CD4-positive, alpha-beta T cell treated with Interleukin-17A for 4 hours (primary cell): ENCODE measurements at regions not wholly inside any gene's neighbourhood (a gene's known extent, or its start where the extent isn't known, plus 50 kb on each side); places are given as distances from the start of the nearest gene placed in this dataset.

Experiments
- DNase-seq: peaks from one replicate; pipeline ENCODE4 v3.0.0-alpha.2; 2020; ENCODE audit warnings: mixed read lengths

DNA sequence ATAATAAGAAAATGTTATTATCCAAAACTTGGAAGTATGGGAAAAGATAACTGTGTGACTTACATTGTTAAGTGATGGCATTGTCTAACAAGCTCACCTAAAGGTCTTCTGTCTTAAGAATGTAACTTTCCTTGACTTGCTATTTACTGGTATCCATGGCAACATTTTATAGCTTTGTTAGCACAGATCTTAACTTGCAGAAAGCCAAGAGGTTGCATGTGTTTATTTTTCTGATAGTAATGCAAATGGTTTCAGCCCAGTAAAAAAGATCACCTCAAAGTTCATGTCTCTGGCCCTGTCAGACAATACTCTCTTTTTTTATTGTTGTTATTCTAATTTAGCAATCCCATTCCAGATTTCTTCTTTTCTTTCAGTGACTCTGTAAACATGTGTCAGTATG, 425.3 kb downstream of the SPRY1 start:
- no peak for DNase-seq

GRCh38 chr4:123822353-123822752, 425.8 kb downstream of the SPRY1 start:
- no peak for DNase-seq

- no peak for DNase-seq
Observed at GRCh38 chr4:123823244-123823643, 426.6 kb downstream of the SPRY1 start.

- no peak for DNase-seq
Observed at GRCh38 chr4:123824524-123824923, 427.9 kb downstream of the SPRY1 start.

DNA sequence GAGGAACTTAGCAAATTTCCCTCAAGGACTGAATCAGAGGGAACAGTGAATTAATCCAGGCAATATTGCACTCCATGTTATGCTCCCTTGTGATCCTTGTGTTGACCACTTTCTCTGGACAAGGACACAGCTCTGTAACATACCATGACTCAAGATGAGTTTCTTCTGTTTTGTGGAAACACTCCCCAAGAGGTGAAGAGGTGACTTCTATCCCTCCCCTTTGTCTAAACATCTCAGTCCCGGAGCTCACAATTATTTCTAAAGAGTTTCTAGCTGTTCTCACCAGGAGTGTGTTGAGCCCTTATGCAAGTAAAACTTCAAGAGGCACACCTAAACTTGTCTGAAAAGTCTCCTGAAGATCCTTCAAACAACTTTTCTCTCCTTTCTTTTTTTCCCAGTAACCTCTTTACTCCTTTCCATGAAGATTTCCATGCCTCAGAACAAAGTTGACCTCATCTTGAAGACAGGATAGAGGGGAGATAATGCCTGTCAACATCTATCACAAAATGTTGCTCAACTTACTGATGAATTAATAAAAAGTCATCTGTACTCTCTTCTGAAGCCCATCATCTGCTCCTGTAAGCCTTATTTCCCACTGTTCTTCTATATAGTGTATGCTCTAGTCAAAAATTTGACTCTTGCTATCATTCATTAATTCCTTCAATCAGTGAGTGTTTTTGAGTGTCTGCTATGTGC, 429.1 kb downstream of the SPRY1 start:
- DNase-seq, result no peak

GRCh38 chr4:123826896-123827295, 430.3 kb downstream of the SPRY1 start:
- no peak for DNase-seq

GRCh38 chr4:123827511-123827910, 430.9 kb downstream of the SPRY1 start:
- no peak for DNase-seq

DNA sequence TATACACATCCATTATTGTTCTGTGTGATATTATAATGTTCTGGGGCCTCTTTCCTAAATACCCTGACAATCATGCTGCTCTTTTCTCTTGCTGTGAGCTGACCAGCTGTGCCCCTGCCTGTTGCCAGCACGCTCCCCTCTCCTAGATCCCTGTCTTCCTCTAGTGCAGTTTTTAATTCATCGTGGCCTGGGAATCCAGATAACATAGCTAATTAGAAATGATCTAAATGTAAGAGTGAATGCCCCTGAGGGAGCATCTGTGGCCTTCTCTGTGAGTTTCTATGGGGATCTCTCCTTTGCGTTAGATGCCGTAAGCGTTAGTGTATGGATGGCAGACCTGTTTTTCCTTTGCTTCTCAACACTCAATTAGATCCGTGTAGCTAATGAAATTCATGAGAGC, 434.3 kb downstream of the SPRY1 start:
- no peak for DNase-seq

GRCh38 chr4:123832173-123833026, 435.8 kb downstream of the SPRY1 start:
- DNase-seq, result no peak

DNA sequence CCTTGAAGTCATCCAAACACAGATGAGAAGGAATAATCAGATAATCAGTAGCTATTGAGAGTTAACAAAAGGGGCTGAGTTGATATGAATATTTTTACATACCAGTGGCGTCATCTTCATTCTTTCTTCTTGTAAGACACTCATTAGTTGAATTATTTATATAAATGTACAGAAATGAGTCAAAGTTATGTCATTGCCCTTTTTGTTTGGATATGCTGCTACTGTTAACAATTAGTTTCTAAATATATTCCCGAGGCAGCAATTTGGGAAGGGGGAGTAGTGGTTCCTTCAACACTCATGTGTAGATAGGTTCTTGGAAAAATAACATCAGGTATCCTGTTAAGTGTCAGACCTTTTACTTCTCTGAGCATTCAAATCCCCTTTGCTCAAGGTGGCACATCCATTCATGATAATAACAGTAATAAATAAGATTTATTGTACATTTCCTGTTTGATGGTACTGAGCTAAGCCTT, 436.6 kb downstream of the SPRY1 start:
- no peak for DNase-seq

DNA sequence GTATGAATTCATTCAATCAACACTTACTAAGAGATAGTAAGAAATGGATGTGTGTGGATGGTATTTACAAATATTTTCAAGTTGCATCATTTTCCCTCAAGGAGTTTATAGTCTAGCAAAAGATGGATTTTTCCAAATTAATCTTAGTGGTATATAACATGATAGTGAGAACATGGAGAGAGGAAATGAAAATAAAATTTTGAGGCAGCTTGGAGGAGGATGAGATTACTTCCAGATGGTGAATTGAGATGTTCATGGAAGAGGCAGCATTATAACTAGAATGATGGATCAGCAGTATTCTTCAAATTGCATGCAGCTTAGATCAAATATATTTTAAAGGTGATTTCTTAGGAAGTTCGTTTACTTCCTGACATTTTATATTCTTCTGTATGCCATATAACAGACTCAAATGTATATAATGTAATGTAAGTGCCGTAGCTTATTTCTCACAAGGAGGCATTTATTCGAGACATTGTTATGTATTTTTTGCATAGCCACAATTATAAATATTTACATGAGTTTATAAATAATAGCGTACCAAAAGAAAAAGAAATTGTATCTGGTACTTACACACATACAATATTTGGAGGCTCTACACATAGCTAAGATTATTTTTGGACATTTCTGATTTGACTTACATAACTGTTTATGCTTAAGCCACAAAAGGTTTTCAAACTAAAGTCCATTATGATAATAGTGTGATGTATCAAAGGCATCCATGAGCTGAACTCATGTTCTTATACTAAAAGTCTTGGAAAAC, 439.4 kb downstream of the SPRY1 start:
- no peak for DNase-seq

DNA sequence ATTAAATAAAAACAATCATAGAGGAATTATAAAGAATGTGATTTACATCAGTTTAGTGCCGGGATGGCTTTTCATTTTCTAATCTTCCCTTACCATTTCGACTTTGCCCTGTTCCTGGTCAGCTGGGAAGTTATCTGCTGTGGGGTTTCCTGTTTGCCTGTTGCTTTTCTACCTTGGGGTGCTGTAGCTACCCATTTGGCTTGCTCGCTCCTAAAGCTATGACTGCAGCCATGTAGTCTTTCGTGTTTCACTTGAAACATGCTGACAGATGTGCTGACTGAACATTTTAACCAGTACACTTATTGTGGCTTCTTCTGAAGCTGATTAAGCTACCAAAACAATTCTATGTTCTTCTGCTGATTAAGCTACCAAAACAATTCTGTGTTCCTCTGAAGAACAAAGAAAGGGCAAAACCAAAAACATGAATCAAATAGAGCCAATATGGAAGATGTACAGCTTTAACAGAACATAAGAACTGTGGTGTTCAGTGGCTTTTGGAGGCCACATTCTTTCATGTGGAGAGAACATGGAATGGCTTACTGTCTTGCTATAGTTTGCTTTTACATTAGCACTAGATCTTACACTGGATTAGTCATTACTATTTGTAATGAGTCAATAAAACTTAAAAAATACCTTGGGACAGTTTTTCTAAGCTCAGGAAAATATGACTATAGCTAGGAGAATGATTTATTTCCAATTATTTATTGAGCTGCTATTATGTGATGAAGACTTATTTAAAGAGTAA, 440.4 kb downstream of the SPRY1 start:
- DNase-seq, result no peak

- DNase-seq, result no peak
Observed at GRCh38 chr4:123838474-123838873, 441.9 kb downstream of the SPRY1 start.

- DNase-seq, result no peak
Observed at GRCh38 chr4:123840197-123840596, 443.6 kb downstream of the SPRY1 start.

DNA sequence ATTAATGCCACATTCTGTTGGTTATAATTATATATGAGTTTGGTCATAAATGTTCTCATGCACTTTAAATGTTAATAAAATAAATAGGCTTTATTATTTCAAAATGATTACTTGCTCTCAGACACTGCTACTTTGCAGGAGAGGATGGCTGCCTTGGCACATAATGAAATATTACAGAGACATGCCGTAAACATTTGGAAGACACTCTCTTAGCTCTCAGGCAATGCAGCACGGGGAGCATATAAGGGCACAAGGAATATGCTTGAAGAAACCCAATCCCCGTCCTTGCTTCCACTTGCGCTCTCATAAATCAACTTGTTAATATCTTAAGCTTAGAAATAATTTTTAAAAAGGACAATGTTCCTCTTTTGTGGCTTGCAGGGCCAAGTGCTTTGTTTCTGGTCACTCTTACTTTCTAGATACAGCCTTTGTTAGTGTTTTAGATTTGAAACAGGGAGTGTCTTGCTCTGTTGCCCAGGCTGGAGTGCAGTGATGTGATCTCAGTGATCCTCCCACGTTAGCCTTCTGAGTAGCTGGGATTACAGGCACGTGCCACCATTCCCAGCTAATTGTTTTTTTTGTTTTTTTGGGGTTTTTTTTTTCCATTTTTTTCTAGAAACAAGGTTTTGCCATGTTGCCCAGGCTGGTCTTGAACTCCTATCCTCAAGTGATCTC, 445.0 kb downstream of the SPRY1 start:
- no peak for DNase-seq

GRCh38 chr4:123843137-123843536, 446.5 kb downstream of the SPRY1 start:
- no peak for DNase-seq

GRCh38 chr4:123844374-123844773, 447.8 kb downstream of the SPRY1 start:
- DNase-seq, result no peak

DNA sequence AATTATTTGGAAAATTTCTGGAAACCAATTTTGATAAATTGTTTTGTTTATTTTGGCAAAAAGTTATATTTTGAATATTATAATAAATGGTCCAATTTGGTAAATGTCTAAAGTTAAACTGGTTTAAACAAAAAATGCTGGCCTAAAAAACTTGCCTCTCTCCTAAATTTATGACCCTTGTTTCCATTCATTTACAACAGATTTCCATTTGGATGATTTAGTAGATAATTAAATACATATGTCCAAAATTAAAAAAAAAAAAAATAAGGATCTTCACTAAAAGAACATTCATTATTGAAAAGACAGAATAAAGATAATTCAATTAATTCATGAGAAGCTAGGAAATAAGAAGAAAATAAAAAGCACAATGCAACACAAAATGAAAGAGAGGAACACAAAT, 449.5 kb downstream of the SPRY1 start:
- DNase-seq, result no peak

DNA sequence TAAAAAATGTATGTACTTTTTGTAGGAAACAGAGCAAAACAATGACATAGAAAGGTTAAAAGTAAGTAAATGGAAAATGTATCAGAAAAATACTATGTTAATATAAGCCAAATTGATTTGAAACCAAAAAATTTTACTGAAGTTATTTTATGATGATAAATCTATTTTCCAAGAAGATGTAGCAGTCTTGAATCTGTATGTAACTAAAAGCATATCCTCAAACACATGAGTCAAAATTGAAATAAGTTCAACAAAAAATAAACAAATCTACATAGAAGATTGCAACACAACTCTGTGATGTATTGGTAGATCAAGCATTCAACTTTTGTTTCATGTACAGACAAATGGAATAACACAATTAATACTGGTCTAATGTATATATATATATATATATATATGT, 450.0 kb downstream of the SPRY1 start:
- DNase-seq, result no peak

DNA sequence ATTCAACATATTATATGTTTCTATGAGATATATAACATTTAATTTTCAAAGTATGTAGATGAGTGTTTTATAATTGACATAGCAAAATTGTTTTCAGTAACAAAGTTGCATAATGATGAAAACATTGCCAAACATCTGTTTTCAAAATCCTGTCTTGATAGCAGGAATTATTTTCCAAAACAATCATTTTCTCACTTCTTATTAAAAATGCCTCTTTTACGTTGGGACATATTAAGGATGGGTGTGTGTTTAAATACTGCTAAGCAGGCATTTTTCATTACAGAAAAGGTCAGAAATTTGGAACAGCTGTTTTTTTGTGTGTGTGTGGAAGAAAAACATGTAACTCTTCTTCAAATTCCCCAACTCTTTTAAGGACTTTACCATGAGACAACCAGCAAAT, 452.0 kb downstream of the SPRY1 start:
- DNase-seq, result no peak

DNA sequence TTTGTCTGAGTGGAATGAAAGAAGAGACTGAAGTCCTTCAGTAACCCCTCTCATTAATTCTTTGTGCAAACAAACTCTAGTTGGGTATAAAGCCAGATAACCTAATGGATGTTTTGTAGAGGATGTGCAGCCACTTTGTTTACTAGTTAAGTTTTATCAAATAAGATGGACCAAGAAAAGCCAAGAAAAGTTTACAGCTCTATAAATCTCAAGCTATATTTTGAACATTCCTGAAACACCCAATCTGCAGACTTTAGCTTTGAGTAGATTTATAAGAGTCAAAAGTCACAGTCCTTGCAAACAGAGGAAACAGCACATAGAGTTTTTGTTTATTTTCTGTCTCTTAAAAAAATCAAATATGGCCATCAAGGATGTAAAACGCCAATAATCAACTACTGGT, 452.9 kb downstream of the SPRY1 start:
- no peak for DNase-seq

- no peak for DNase-seq
Observed at GRCh38 chr4:123851521-123851920, 454.9 kb downstream of the SPRY1 start.
